ENCODE measurements at regions not wholly inside any gene's neighbourhood (a gene's known extent, or its start where the extent isn't known, plus 50 kb on each side); places are given as distances from the start of the nearest gene placed in this dataset.

DNA sequence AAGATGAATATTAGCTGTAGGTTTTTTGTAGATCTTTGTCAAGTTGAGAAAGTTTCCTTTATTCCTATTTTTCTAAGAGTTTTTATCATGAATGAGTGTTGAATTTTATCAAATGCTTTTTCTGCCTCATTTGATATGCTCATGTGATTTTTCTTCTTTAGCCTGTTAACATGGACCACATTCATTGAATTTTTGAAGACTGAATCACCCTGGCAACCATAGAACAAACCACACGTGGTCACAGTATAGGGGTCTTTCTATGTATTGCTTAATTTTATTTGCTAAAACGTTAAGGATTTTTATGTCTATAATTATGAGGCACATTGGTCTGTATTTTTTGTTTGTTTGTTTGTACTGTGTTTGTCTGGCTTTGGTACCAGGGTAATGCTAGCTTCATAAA is 201.7 kb upstream of the CWC22 start:
- Histone ChIP-seq H3K9me3 (no peaks in the 10 kb centered on the region), H3K4me1 (no peaks in the 10 kb centered on the region), H3K27ac (no peak overlapping the region), H3K36me3 (no peaks in the 10 kb centered on the region), H3K27me3 (no peaks in the 10 kb centered on the region), H3K4me3 (no peak overlapping the region)
- ATAC-seq (no peak), FAIRE-seq (no peak), DNase-seq (no peak)
- TF ChIP-seq, protein P1, sequence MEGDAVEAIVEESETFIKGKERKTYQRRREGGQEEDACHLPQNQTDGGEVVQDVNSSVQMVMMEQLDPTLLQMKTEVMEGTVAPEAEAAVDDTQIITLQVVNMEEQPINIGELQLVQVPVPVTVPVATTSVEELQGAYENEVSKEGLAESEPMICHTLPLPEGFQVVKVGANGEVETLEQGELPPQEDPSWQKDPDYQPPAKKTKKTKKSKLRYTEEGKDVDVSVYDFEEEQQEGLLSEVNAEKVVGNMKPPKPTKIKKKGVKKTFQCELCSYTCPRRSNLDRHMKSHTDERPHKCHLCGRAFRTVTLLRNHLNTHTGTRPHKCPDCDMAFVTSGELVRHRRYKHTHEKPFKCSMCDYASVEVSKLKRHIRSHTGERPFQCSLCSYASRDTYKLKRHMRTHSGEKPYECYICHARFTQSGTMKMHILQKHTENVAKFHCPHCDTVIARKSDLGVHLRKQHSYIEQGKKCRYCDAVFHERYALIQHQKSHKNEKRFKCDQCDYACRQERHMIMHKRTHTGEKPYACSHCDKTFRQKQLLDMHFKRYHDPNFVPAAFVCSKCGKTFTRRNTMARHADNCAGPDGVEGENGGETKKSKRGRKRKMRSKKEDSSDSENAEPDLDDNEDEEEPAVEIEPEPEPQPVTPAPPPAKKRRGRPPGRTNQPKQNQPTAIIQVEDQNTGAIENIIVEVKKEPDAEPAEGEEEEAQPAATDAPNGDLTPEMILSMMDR (IDR thresholded peaks at IDR 0.05) = no peak
- intact Hi-C loops (cut with DNase I) = no loop called here
- WGBS, 2 donors = 26 to 27% methylated on average over 2 of the region's 2 CpGs

GRCh38 chr2:180205621-180206235 is 198.6 kb upstream of the CWC22 start:
- H3K9me3 ChIP-seq = no peaks in the 10 kb centered on the region
- ATAC-seq (no peak), FAIRE-seq (no peak), DNase-seq (no peak)
- no peaks in the 10 kb centered on the region for H3K4me1 ChIP-seq
- TF ChIP-seq, protein P1 (IDR thresholded peaks at IDR 0.05) = no peak
- H3K27me3 ChIP-seq = no peaks in the 10 kb centered on the region
- H3K36me3 ChIP-seq = no peaks in the 10 kb centered on the region
- intact Hi-C loops (cut with DNase I) = no loop called here
- H3K4me3 ChIP-seq = no peak overlapping the region
- WGBS, 2 donors = 63 to 73% methylated on average over 6 of the region's 6 CpGs
- H3K27ac ChIP-seq = no peak overlapping the region

GRCh38 chr2:180203972-180204371 is 196.9 kb upstream of the CWC22 start:
- 80 to 87% methylated on average over 2 of the region's 2 CpGs for WGBS, 2 donors
- H3K4me1 ChIP-seq = no peaks in the 10 kb centered on the region
- H3K27ac ChIP-seq = no peak overlapping the region
- intact Hi-C loops (cut with DNase I) = no loop called here
- no peak overlapping the region for H3K4me3 ChIP-seq
- ATAC-seq (peak in 3 of 4 donors; percentile 49 to 52 (median 50)), FAIRE-seq (no peak), DNase-seq (peak in 1 of 6 donors; percentile 17)
- H3K9me3 ChIP-seq = no peaks in the 10 kb centered on the region
- no peaks in the 10 kb centered on the region for H3K27me3 ChIP-seq
- H3K36me3 ChIP-seq = no peaks in the 10 kb centered on the region
- TF ChIP-seq, protein P1 (IDR thresholded peaks at IDR 0.05) = no peak

DNA sequence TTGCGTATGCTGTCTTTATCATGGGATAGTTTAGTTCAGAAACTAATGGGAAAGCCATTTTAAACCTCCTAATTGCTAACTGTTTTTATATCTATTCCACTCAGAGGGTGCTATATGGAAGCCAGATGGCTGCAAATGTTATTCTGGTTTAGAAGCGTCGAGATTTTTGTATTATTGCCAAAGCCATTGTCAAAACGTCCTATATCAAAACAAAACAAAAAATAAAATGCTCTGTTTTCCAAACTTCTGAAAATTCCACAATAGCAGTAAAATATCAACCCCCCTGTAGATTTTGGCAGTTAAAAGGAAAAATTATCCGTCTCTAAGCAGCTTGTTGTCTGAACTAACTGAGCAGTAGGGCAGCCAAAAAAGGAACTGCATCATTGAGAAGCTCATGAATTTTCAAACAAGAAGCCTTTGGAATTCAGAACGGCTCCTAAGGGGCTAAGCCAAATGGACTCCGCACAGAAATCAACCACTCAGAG is 195.4 kb upstream of the CWC22 start:
- no peaks in the 10 kb centered on the region for H3K9me3 ChIP-seq
- H3K4me1 ChIP-seq = no peaks in the 10 kb centered on the region
- no peak for FAIRE-seq
- WGBS, 2 donors = 52 to 57% methylated on average over 7 of the region's 7 CpGs
- no peak overlapping the region for H3K4me3 ChIP-seq
- no peaks in the 10 kb centered on the region for H3K27me3 ChIP-seq
- DNase-seq = no peak
- no peaks in the 10 kb centered on the region for H3K36me3 ChIP-seq
- intact Hi-C loops (cut with DNase I) = no loop called here
- TF ChIP-seq, protein P1 (IDR thresholded peaks at IDR 0.05) = no peak
- no peak overlapping the region for H3K27ac ChIP-seq
- ATAC-seq = no peak

GRCh38 chr2:180196419-180196977 is 189.4 kb upstream of the CWC22 start:
- DNase-seq (no peak), ATAC-seq (no peak), FAIRE-seq (no peak)
- Histone ChIP-seq H3K27me3 (no peaks in the 10 kb centered on the region), H3K27ac (no peak overlapping the region), H3K4me1 (no peaks in the 10 kb centered on the region), H3K36me3 (no peaks in the 10 kb centered on the region), H3K9me3 (no peaks in the 10 kb centered on the region), H3K4me3 (no peak overlapping the region)
- TF ChIP-seq, protein P1 (IDR thresholded peaks at IDR 0.05) = no peak
- intact Hi-C loops (cut with DNase I) = no loop called here
- WGBS, 2 donors = 32 to 38% methylated on average over 2 of the region's 2 CpGs
